HEK293T (cell line): ENCODE measurements at regions not wholly inside any gene's neighbourhood (a gene's known extent, or its start where the extent isn't known, plus 50 kb on each side); places are given as distances from the start of the nearest gene placed in this dataset.

Experiments
- CTCF ChIA-PET: fragments of 350-600 bp; formaldehyde crosslinking; extraction: SDS; loops from one replicate; lab custom pipeline; 2021; ENCODE audit warnings: antibody characterized with exemption, inconsistent platforms; lab: Yijun Ruan, JAX
- POLR2A ChIA-PET: fragments of 350-600 bp; formaldehyde crosslinking; extraction: SDS; loops from one replicate; lab custom pipeline; 2020; ENCODE audit warnings: antibody characterized with exemption, inconsistent platforms; lab: Yijun Ruan, JAX
- DNase-seq: peaks from one replicate; pipeline ENCODE4 v3.0.0; 2012; ENCODE audit warnings: mixed read lengths; ENCODE audit errors: extremely low spot score
- ARNT ChIP-seq: fragments of 450-650 bp; IDR thresholded peaks from 2 replicates; pipeline ENCODE4 v1.6.1; 2017; ENCODE audit warnings: mild to moderate bottlenecking
- BHLHE40 ChIP-seq: fragments of 450-650 bp; IDR thresholded peaks from 2 replicates; pipeline ENCODE4 v1.6.1; 2016; ENCODE audit warnings: mild to moderate bottlenecking, moderate library complexity, borderline replicate concordance
- CTBP1 ChIP-seq: fragments of 450-650 bp; IDR thresholded peaks from 2 replicates; pipeline ENCODE4 v1.6.1; 2016; ENCODE audit warnings: borderline replicate concordance
- ELF4 ChIP-seq: fragments of 450-650 bp; IDR thresholded peaks from 2 replicates; pipeline ENCODE4 v1.6.1; 2017; ENCODE audit warnings: antibody characterized with exemption
- FOXA1 ChIP-seq: fragments of 450-650 bp; IDR thresholded peaks from 2 replicates; pipeline ENCODE4 v1.6.1; 2016; ENCODE audit warnings: mild to moderate bottlenecking
- FOXK2 ChIP-seq: fragments of 450-650 bp; IDR thresholded peaks from 2 replicates; pipeline ENCODE4 v1.6.1; 2016; ENCODE audit warnings: mild to moderate bottlenecking
- FOXM1 ChIP-seq: fragments of 450-650 bp; IDR thresholded peaks from 2 replicates; pipeline ENCODE4 v1.6.1; 2017; ENCODE audit warnings: mild to moderate bottlenecking, borderline replicate concordance
- HDGF ChIP-seq: fragments of 450-650 bp; IDR thresholded peaks from 2 replicates; pipeline ENCODE4 v1.6.1; 2017; ENCODE audit warnings: antibody characterized with exemption, borderline replicate concordance
- L3MBTL2 ChIP-seq: fragments of 450-650 bp; conservative IDR thresholded peaks from 2 replicates; pipeline ENCODE4 v1.6.1; 2016; ENCODE audit warnings: mild to moderate bottlenecking
- LEF1 ChIP-seq: fragments of 450-650 bp; IDR thresholded peaks from 2 replicates; pipeline ENCODE4 v1.6.1; 2017; ENCODE audit warnings: mild to moderate bottlenecking, borderline replicate concordance
- NFRKB ChIP-seq: fragments of 450-650 bp; IDR thresholded peaks from 2 replicates; pipeline ENCODE4 v1.6.1; 2016; ENCODE audit warnings: mild to moderate bottlenecking, moderate library complexity
- PKNOX1 ChIP-seq: fragments of 450-650 bp; IDR thresholded peaks from 2 replicates; pipeline ENCODE4 v1.6.1; 2016
- SP1 ChIP-seq: fragments of 450-650 bp; IDR thresholded peaks from 2 replicates; pipeline ENCODE4 v1.6.1; 2017
- SUZ12 ChIP-seq: fragments of 450-650 bp; IDR thresholded peaks from 2 replicates; pipeline ENCODE4 v1.6.1; 2016; ENCODE audit warnings: mild to moderate bottlenecking
- TARDBP ChIP-seq: fragments of 450-650 bp; IDR thresholded peaks from 2 replicates; pipeline ENCODE4 v1.6.1; 2016
- ZNF384 ChIP-seq: fragments of 450-650 bp; IDR thresholded peaks from 2 replicates; pipeline ENCODE4 v1.6.1; 2016

GRCh38 chr2:195490319-195490718, 166.7 kb upstream of the SLC39A10 start:
- TF ChIP-seq L3MBTL2, result no peak
- no peak for TF ChIP-seq ARNT
- TF ChIP-seq FOXM1, result no peak
- TF ChIP-seq HDGF, result no peak
- no peak for TF ChIP-seq ELF4
- no peak for TF ChIP-seq PKNOX1
- no peak for TF ChIP-seq TARDBP
- TF ChIP-seq NFRKB, result no peak
- no peak for TF ChIP-seq ZNF384
- no peak for TF ChIP-seq CTBP1
- DNase-seq, result no peak
- ChIA-PET CTCF (no interaction called here), POLR2A (no interaction called here)

GRCh38 chr2:195489101-195489500, 167.9 kb upstream of the SLC39A10 start:
- DNase-seq, result no peak
- no peak for TF ChIP-seq ZNF384
- TF ChIP-seq FOXM1, result no peak
- no peak for TF ChIP-seq FOXA1
- no peak for TF ChIP-seq TARDBP
- TF ChIP-seq FOXK2, result no peak
- no peak for TF ChIP-seq LEF1
- TF ChIP-seq PKNOX1, result no peak
- TF ChIP-seq L3MBTL2, result no peak
- TF ChIP-seq ELF4, result no peak
- no peak for TF ChIP-seq ARNT
- no peak for TF ChIP-seq SP1
- TF ChIP-seq SUZ12, result no peak
- no peak for TF ChIP-seq HDGF
- TF ChIP-seq BHLHE40, result no peak
- no peak for TF ChIP-seq CTBP1
- no peak for TF ChIP-seq NFRKB
- POLR2A ChIA-PET, result no interaction called here
- CTCF ChIA-PET, result no interaction called here

- CTCF ChIA-PET, result no interaction called here
- TF ChIP-seq ARNT, result no peak
- TF ChIP-seq TARDBP, result no peak
- POLR2A ChIA-PET, result no interaction called here
- DNase-seq, result no peak
Observed at GRCh38 chr2:195488567-195488966, 168.5 kb upstream of the SLC39A10 start.

- no peak for DNase-seq
- ChIA-PET POLR2A (no interaction called here), CTCF (no interaction called here)
- TF ChIP-seq ARNT (no peak), LEF1 (no peak), SP1 (no peak), TARDBP (no peak), SUZ12 (no peak), HDGF (no peak), FOXK2 (no peak), ZNF384 (no peak), FOXM1 (no peak), BHLHE40 (no peak), FOXA1 (no peak), NFRKB (no peak)
Observed at GRCh38 chr2:195486987-195487644, 169.9 kb upstream of the SLC39A10 start.

GRCh38 chr2:195486520-195486919, 170.5 kb upstream of the SLC39A10 start:
- POLR2A ChIA-PET, result no interaction called here
- CTCF ChIA-PET, result no interaction called here
- no peak for DNase-seq
- TF ChIP-seq TARDBP (no peak), ELF4 (no peak), FOXK2 (no peak), BHLHE40 (no peak), NFRKB (no peak), L3MBTL2 (no peak), HDGF (no peak), SUZ12 (no peak), CTBP1 (no peak), ZNF384 (no peak), FOXM1 (no peak), SP1 (no peak), LEF1 (no peak), ARNT (no peak), PKNOX1 (no peak), FOXA1 (no peak)

GRCh38 chr2:195482010-195482409, 175.0 kb upstream of the SLC39A10 start:
- DNase-seq, result no peak
- POLR2A ChIA-PET, result no interaction called here
- TF ChIP-seq SUZ12 (no peak), L3MBTL2 (no peak), PKNOX1 (no peak), SP1 (no peak), CTBP1 (no peak), ZNF384 (no peak), FOXK2 (no peak), HDGF (no peak), TARDBP (no peak), FOXM1 (no peak), BHLHE40 (no peak), LEF1 (no peak), NFRKB (no peak), ARNT (no peak), ELF4 (no peak), FOXA1 (no peak)
- CTCF ChIA-PET, result interaction anchor here (0.6 kb wide), 1 partner anchor 309 kb away, joined by 4 read pairs; no protein-coding TSS in a partner anchor
